Neuronal stem cell (in vitro differentiated cells): ENCODE measurements at regions not wholly inside any gene's neighbourhood (a gene's known extent, or its start where the extent isn't known, plus 50 kb on each side); places are given as distances from the start of the nearest gene placed in this dataset.
"Not testable (repeated sequence)": the region's sequence is repeated elsewhere in the genome, so short reads cannot be mapped to it uniquely, and the experiment has no call there.

Experiments used
- DNase-seq: peaks from one replicate; pipeline ENCODE4 v3.0.0-alpha.2; 2013; ENCODE audit warnings: low spot score
- H2AFZ ChIP-seq: one replicate; pipeline ENCODE4 v1.6.1; 2013; ENCODE audit warnings: mild to moderate bottlenecking, low read length, inconsistent platforms
- H2AK5ac ChIP-seq: 2 replicates; pipeline ENCODE4 v1.6.1; 2013; ENCODE audit warnings: low read depth, mild to moderate bottlenecking, inconsistent platforms, low read length, moderate library complexity, mixed read lengths
- H2BK120ac ChIP-seq: 2 replicates; pipeline ENCODE4 v1.6.1; 2013; ENCODE audit warnings: low read depth, mild to moderate bottlenecking, inconsistent platforms, low read length, moderate library complexity, mixed read lengths
- H2BK12ac ChIP-seq: one replicate; pipeline ENCODE4 v1.6.1; 2013; ENCODE audit warnings: low read length, inconsistent platforms
- H2BK15ac ChIP-seq: 2 replicates; pipeline ENCODE4 v1.6.1; 2013; ENCODE audit warnings: mild to moderate bottlenecking, low read length, inconsistent platforms, mixed read lengths
- H2BK5ac ChIP-seq: one replicate; pipeline ENCODE4 v1.6.1; 2013; ENCODE audit warnings: inconsistent platforms, mild to moderate bottlenecking, low read length, moderate library complexity
- H3K14ac ChIP-seq: one replicate; pipeline ENCODE4 v1.6.1; 2013; ENCODE audit warnings: low read length, inconsistent platforms
- H3K18ac ChIP-seq: 2 replicates; pipeline ENCODE4 v1.6.1; 2013; ENCODE audit warnings: low read length, inconsistent platforms
- H3K23ac ChIP-seq: 2 replicates; pipeline ENCODE4 v1.6.1; 2013; ENCODE audit warnings: low read depth, mild to moderate bottlenecking, mixed read lengths, low read length, inconsistent platforms; ENCODE audit not compliant: poor library complexity
- H3K27ac ChIP-seq: replicated peaks from 3 replicates; pipeline ENCODE4 v1.5.1; 2013; ENCODE audit warnings: low read length, inconsistent platforms
- H3K27me3 ChIP-seq, 3 experiments: 2 replicates each; pipeline ENCODE4 v1.6.1; 2013; ENCODE audit warnings: low read length in 3 of 3, mild to moderate bottlenecking in 2 of 3, inconsistent platforms in 1 of 3, low read depth in 1 of 3, mixed read lengths in 1 of 3, moderate library complexity in 1 of 3; ENCODE audit not compliant: control insufficient read depth in 3 of 3, insufficient read depth in 3 of 3
- H3K36me3 ChIP-seq, 2 donors: replicated peaks in 1 of 2; 2 replicates each; pipeline ENCODE4 v1.6.1; 2013; ENCODE audit warnings: low read length in 2 of 2; ENCODE audit not compliant: control insufficient read depth in 2 of 2, insufficient read depth in 2 of 2
- H3K4ac ChIP-seq: 2 replicates; pipeline ENCODE4 v1.6.1; 2013; ENCODE audit warnings: inconsistent platforms, mild to moderate bottlenecking, low read length, moderate library complexity
- H3K4me1 ChIP-seq, 2 donors: 1 replicate in 1 of 2; 2 replicates in 1 of 2; pipeline ENCODE4 v1.6.1; 2013; ENCODE audit warnings: low read length in 2 of 2, low read depth in 1 of 2; ENCODE audit not compliant: control insufficient read depth in 2 of 2, insufficient read depth in 1 of 2
- H3K4me2 ChIP-seq: one replicate; pipeline ENCODE4 v1.6.1; 2013; ENCODE audit warnings: mild to moderate bottlenecking, low read length, inconsistent platforms; ENCODE audit not compliant: insufficient read depth, poor library complexity, severe bottlenecking
- H3K4me3 ChIP-seq, 2 donors: 2 replicates each; pipeline ENCODE4 v1.5.1; 2013; ENCODE audit warnings: low read length in 2 of 2, mild to moderate bottlenecking in 2 of 2, inconsistent platforms in 1 of 2, moderate library complexity in 1 of 2
- H3K79me1 ChIP-seq: one replicate; pipeline ENCODE4 v1.6.1; 2013; ENCODE audit warnings: low read depth, mild to moderate bottlenecking, inconsistent platforms, low read length, moderate library complexity
- H3K9ac ChIP-seq: one replicate; pipeline ENCODE4 v1.6.1; 2013; ENCODE audit warnings: mild to moderate bottlenecking, low read depth, low read length, inconsistent platforms; ENCODE audit not compliant: poor library complexity
- H3K9me3 ChIP-seq, 2 donors: replicated peaks in 1 of 2; 2 replicates each; pipeline versions ENCODE3 to v1.6.1; 2013; ENCODE audit warnings: low read length in 2 of 2, mild to moderate bottlenecking in 2 of 2, inconsistent platforms in 1 of 2, low read depth in 1 of 2, mixed read lengths in 1 of 2, moderate library complexity in 1 of 2; ENCODE audit not compliant: control insufficient read depth in 2 of 2, insufficient read depth in 1 of 2
- H4K8ac ChIP-seq: one replicate; pipeline ENCODE4 v1.6.1; 2013; ENCODE audit warnings: low read depth, mild to moderate bottlenecking, inconsistent platforms, low read length, moderate library complexity
- H4K91ac ChIP-seq: one replicate; pipeline ENCODE4 v1.6.1; 2013; ENCODE audit warnings: low read length, low read depth, mild to moderate bottlenecking, inconsistent platforms; ENCODE audit not compliant: poor library complexity
- WGBS, 2 donors: extraction: QIAGEN DNeasy Blood & Tissue Kit; methylation state at CpG; one replicate each; pipeline ENCODE4 v1.1.7; 2013; ENCODE audit warnings: missing lambda C conversion rate in 2 of 2, mixed read lengths in 1 of 2; ENCODE audit not compliant: insufficient read length in 2 of 2, insufficient replicate concordance in 1 of 2; ENCODE audit errors: extremely low coverage in 2 of 2; 5-methylcytosine and 5-hydroxymethylcytosine counted together

- H3K4ac ChIP-seq, H2BK15ac ChIP-seq, H2AFZ ChIP-seq: not testable (repeated sequence)
These were observed 322.7 kb upstream of the PLGLB2 start for GRCh38 chr2:87425191-87425590.

DNA sequence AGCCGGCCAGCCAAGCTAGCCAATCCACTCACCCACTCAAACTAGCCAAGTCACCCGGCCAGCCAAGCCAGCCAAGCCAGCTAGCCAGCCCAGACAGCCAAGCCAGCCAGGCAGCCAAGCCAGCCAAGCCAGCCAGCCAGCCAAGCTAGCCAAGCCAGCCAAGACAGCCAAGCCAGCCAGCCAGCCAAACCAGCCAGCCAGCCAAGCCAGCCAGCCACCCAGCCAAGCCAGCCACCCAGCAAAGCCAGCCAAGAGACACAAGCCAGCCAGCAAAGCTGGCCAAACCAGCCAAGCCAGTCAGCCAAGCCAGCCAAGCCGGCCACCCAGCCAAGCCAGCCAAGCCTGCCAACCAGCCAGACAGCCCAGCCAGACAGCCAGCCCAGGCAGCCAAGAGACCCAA lies 322.2 kb upstream of the PLGLB2 start:
- not testable (repeated sequence) for H3K27ac ChIP-seq, H3K4me3 ChIP-seq, DNase-seq, H3K14ac ChIP-seq, H4K91ac ChIP-seq, H3K4me1 ChIP-seq, H3K36me3 ChIP-seq, H2BK120ac ChIP-seq, H3K79me1 ChIP-seq, H3K4me2 ChIP-seq, H3K23ac ChIP-seq, H3K4ac ChIP-seq, H3K27me3 ChIP-seq, H2BK15ac ChIP-seq, H3K18ac ChIP-seq, H3K9me3 ChIP-seq, H2AFZ ChIP-seq, H2BK12ac ChIP-seq, H4K8ac ChIP-seq, H2AK5ac ChIP-seq, H2BK5ac ChIP-seq
- H3K9ac ChIP-seq: peak overlapping the region; percentile 21
- WGBS, 2 donors: no CpG with 5 or more reads among the region's 3 CpGs

More at GRCh38 chr2:87425191-87425590, 322.7 kb upstream of the PLGLB2 start:
- H3K4me2 ChIP-seq, H2BK5ac ChIP-seq, H4K8ac ChIP-seq, DNase-seq, H3K4me3 ChIP-seq, H3K27me3 ChIP-seq, H3K18ac ChIP-seq, H3K23ac ChIP-seq, H3K27ac ChIP-seq, H3K14ac ChIP-seq, H4K91ac ChIP-seq, H3K9me3 ChIP-seq, H3K79me1 ChIP-seq, H2AK5ac ChIP-seq, H3K4me1 ChIP-seq, H3K9ac ChIP-seq, H2BK12ac ChIP-seq, H2BK120ac ChIP-seq, H3K36me3 ChIP-seq: not testable (repeated sequence)
- WGBS, 2 donors: no CpG with 5 or more reads among the region's 3 CpGs

DNA sequence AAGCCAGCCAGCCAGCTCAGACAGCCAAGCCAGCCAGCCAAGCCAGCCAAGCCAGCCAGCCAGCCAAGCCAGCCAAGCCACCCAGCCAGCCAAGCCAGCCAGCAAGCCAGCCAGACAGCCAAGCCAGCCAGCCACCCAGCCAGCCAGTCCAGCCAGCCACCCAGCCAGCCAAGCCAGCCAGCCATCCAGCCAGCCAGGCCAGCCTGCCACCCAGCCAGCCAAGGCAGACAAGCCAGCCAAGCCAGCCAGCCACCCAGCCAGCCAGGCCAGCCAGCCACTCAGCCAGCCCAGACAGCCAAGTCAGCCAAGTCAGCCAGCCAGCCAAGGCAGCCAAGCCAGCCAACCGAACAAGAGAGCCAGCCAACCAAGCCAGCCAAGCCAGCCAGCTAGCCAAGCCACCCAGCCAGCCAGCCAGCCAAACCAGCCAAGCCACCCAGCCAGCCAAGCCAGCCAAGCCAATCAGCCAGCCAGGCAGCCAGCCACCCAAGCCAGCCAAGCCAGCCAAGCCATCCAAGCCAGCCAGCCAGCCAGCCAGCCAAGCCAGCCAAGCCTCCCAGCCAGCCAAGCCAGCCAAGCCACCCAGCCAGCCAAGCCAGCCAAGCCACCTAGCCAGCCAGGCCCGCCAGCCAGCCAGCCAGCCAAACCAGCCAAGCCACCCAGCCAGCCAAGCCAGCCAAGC lies 319.3 kb upstream of the PLGLB2 start:
- not testable (repeated sequence) for H3K79me1 ChIP-seq, H2BK15ac ChIP-seq, H3K4me2 ChIP-seq, H3K9me3 ChIP-seq, H3K27ac ChIP-seq, H3K4me3 ChIP-seq, H2BK12ac ChIP-seq, H3K18ac ChIP-seq, H2BK5ac ChIP-seq, H3K27me3 ChIP-seq, H3K36me3 ChIP-seq, H3K23ac ChIP-seq, DNase-seq, H3K4me1 ChIP-seq, H3K9ac ChIP-seq, H2AK5ac ChIP-seq, H3K4ac ChIP-seq, H2AFZ ChIP-seq, H3K14ac ChIP-seq, H4K91ac ChIP-seq, H2BK120ac ChIP-seq
- WGBS, 2 donors: no CpG with 5 or more reads among the region's 2 CpGs
- H4K8ac ChIP-seq: peak overlapping the region; percentile 82

- not testable (repeated sequence) for DNase-seq, H2BK15ac ChIP-seq, H3K9ac ChIP-seq, H2AFZ ChIP-seq, H3K27me3 ChIP-seq, H3K36me3 ChIP-seq, H2BK5ac ChIP-seq, H3K4me2 ChIP-seq, H4K91ac ChIP-seq, H3K14ac ChIP-seq, H3K4me1 ChIP-seq, H3K23ac ChIP-seq, H2BK12ac ChIP-seq, H3K4ac ChIP-seq, H3K27ac ChIP-seq, H3K18ac ChIP-seq, H2AK5ac ChIP-seq, H2BK120ac ChIP-seq, H4K8ac ChIP-seq, H3K4me3 ChIP-seq, H3K79me1 ChIP-seq, H3K9me3 ChIP-seq
- WGBS, 2 donors: no CpG with 5 or more reads among the region's 9 CpGs
These were observed 318.5 kb upstream of the PLGLB2 start for GRCh38 chr2:87429206-87429930.
